K562 (cell line): ENCODE measurements at regions not wholly inside any gene's neighbourhood (a gene's known extent, or its start where the extent isn't known, plus 50 kb on each side); places are given as distances from the start of the nearest gene placed in this dataset.

Experiments
- ATAC-seq: fragments of 200-7000 bp; cut with Tn5 transposase; 3 replicates; pipeline ENCODE4 v1.9.1; 2020; ENCODE audit warnings: moderate library complexity
- BruUV-seq: library from RNA; stranded (reverse); fragments of 400-500 nt; replicated peaks from 2 replicates; lab custom pipeline; 2021; lab: Mats Ljungman, UMichigan
- CTCF ChIA-PET: fragments of 300-600 bp; formaldehyde crosslinking; extraction: SDS; loops from one replicate; lab custom pipeline; 2021; ENCODE audit warnings: low intra/inter-chr PET ratio; lab: Yijun Ruan, JAX
- POLR2A ChIA-PET: fragments of 300-600, 350-650 bp; sonication (Branson Sonifier 250); formaldehyde crosslinking; extraction: SDS; loops from one replicate; lab custom pipeline; 2021; ENCODE audit warnings: antibody characterized with exemption, inconsistent platforms; lab: Yijun Ruan, JAX
- DNase-seq, 4 experiments: peaks; one replicate each; pipeline versions ENCODE4 v3.0.0 to v3.0.0-alpha.2; 2011 to 2018; ENCODE audit warnings: low spot score in 3 of 4, mixed read lengths in 3 of 4; ENCODE audit errors: extremely low read depth in 1 of 4
- FAIRE-seq: peaks from 2 replicates; lab custom pipeline; 2011; peaks lifted over from hg19 to GRCh38; lab: Jason Lieb, UNC
- H2AFZ ChIP-seq: 2 replicates; pipeline ENCODE4 v1.6.0; 2011; ENCODE audit warnings: low read depth, low read length, control low read depth, inconsistent platforms
- H3K27ac ChIP-seq: fragments of 200-600 bp; 3 replicates; pipeline ENCODE4 v1.8.0; 2011; ENCODE audit warnings: low read depth, mild to moderate bottlenecking, control low read depth, inconsistent platforms, low read length, moderate library complexity, mixed read lengths; ENCODE audit errors: extremely low read depth
- H3K27me3 ChIP-seq, 2 experiments: fragments of 300-600 bp in 1 of 2; 2 replicates in 1 of 2; 3 replicates in 1 of 2; pipeline versions ENCODE4 v1.6.0 to v1.8.0; 2011; ENCODE audit warnings: inconsistent platforms in 2 of 2, low read length in 2 of 2, mild to moderate bottlenecking in 1 of 2, mixed read lengths in 1 of 2, moderate library complexity in 1 of 2; ENCODE audit not compliant: control insufficient read depth in 2 of 2, insufficient read depth in 2 of 2
- H3K36me3 ChIP-seq: fragments of 300-600 bp; 3 replicates; pipeline ENCODE4 v1.8.0; 2011; ENCODE audit warnings: mild to moderate bottlenecking, low read length, inconsistent platforms; ENCODE audit not compliant: control insufficient read depth, insufficient read depth
- H3K4me1 ChIP-seq, 2 experiments: fragments of 200-600 bp in 1 of 2; replicated peaks in 1 of 2; 2 replicates in 1 of 2; 3 replicates in 1 of 2; pipeline versions ENCODE4 v1.5.1 to v1.8.0; 2011; ENCODE audit warnings: inconsistent platforms in 2 of 2, low read length in 2 of 2, mild to moderate bottlenecking in 1 of 2, mixed read lengths in 1 of 2, moderate library complexity in 1 of 2; ENCODE audit not compliant: control insufficient read depth in 2 of 2, insufficient read depth in 2 of 2
- H3K4me2 ChIP-seq: 2 replicates; pipeline ENCODE4 v1.6.1; 2011; ENCODE audit warnings: low read length, control low read depth, inconsistent platforms, mixed read lengths; ENCODE audit not compliant: insufficient read depth
- H3K4me3 ChIP-seq: fragments of 200-600 bp; sonication (generic), shearing (Covaris generic); 2 replicates; pipeline ENCODE4 v1.5.1; 2016; ENCODE audit warnings: control low read depth, inconsistent platforms
- H3K79me2 ChIP-seq: fragments of 200-600 bp; 3 replicates; pipeline ENCODE4 v1.8.0; 2011; ENCODE audit warnings: low read length, inconsistent platforms; ENCODE audit not compliant: control insufficient read depth, insufficient read depth
- H3K9ac ChIP-seq, 2 experiments: 2 replicates each; pipeline versions ENCODE4 v1.6.0 to v1.6.1; 2011; ENCODE audit warnings: low read depth in 2 of 2, low read length in 2 of 2, control low read depth in 1 of 2, inconsistent platforms in 1 of 2, mild to moderate bottlenecking in 1 of 2, mixed read lengths in 1 of 2; ENCODE audit not compliant: insufficient read depth in 1 of 2
- H3K9me1 ChIP-seq: one replicate; pipeline ENCODE4 v1.6.0; 2011; ENCODE audit warnings: inconsistent platforms, mild to moderate bottlenecking, low read length, moderate library complexity; ENCODE audit not compliant: control insufficient read depth, insufficient read depth
- H3K9me3 ChIP-seq: replicated peaks from 2 replicates; pipeline ENCODE4 v1.5.1; 2011; ENCODE audit warnings: low read depth, low read length, inconsistent platforms; ENCODE audit not compliant: control insufficient read depth, insufficient read depth
- H4K20me1 ChIP-seq: replicated peaks from 2 replicates; pipeline ENCODE4 v1.6.1; 2011; ENCODE audit warnings: low read length, inconsistent platforms, mixed read lengths; ENCODE audit not compliant: control insufficient read depth, insufficient read depth
- CHCHD3 ChIP-seq: fragments of 250-450 bp; sonication (Bioruptor Pico); IDR thresholded peaks from 2 replicates; pipeline ENCODE4 v2.1.2; 2022; ENCODE audit warnings: mild to moderate bottlenecking
- DACH1 ChIP-seq: fragments of 450-650 bp; IDR thresholded peaks from 2 replicates; pipeline ENCODE4 v1.6.1; 2018; ENCODE audit not compliant: partially characterized antibody
- FOXK2 ChIP-seq, 2 experiments: fragments of 450-650 bp; IDR thresholded peaks in 1 of 2; conservative IDR thresholded peaks in 1 of 2; 2 replicates each; pipeline ENCODE4 v1.6.1; 2016; ENCODE audit warnings: low read depth in 2 of 2, mild to moderate bottlenecking in 1 of 2
- HDAC6 ChIP-seq: IDR thresholded peaks from 2 replicates; pipeline ENCODE4 v1.6.1; 2012; ENCODE audit warnings: low read depth, mild to moderate bottlenecking, control low read depth, inconsistent platforms, low read length, moderate library complexity
- HNRNPH1 ChIP-seq: fragments of 200-400 bp; formaldehyde crosslinking; optimal IDR thresholded peaks from 2 replicates; pipeline ENCODE3; 2017; ENCODE audit warnings: low read depth, mild to moderate bottlenecking, low read length, moderate library complexity
- KAT2B ChIP-seq: IDR thresholded peaks from one replicate; pipeline ENCODE4 v1.6.1; 2012; ENCODE audit warnings: low read depth, mild to moderate bottlenecking, control low read depth, inconsistent platforms, low read length, moderate library complexity
- MBD1 ChIP-seq: fragments of 250-450 bp; sonication (Bioruptor Pico); IDR thresholded peaks from 2 replicates; pipeline ENCODE4 v1.8.0; 2022; ENCODE audit warnings: inconsistent platforms
- PYGO2 ChIP-seq: fragments of 450-650 bp; IDR thresholded peaks from 2 replicates; pipeline ENCODE4 v1.6.1; 2016; ENCODE audit warnings: mild to moderate bottlenecking, missing genetic modification characterization, moderate library complexity, missing compliant biosample characterization
- ZFPM2 ChIP-seq: fragments of 250-450 bp; sonication (Bioruptor Pico); IDR thresholded peaks from 2 replicates; pipeline ENCODE4 v1.5.1; 2022; ENCODE audit warnings: mild to moderate bottlenecking
- ZNF77 ChIP-seq: fragments of 250-450 bp; sonication (Bioruptor Pico); IDR thresholded peaks from 2 replicates; pipeline ENCODE4 v1.5.0; 2020
- WGBS: fragments of 100-300 bp; shearing (Covaris generic); methylation state at CpG from one replicate; pipeline ENCODE4 v1.1.6; 2016; ENCODE audit warnings: low coverage, mixed read lengths; ENCODE audit not compliant: insufficient coverage; ENCODE audit errors: missing lambda C conversion rate; 5-methylcytosine and 5-hydroxymethylcytosine counted together
- in situ Hi-C: fragments of 300-500 bp; cut with MboI; formaldehyde crosslinking; loops from 4 replicates; pipeline ENCODE4 v1.15.0; 2018; ENCODE audit warnings: inconsistent platforms, mixed read lengths
- intact Hi-C: fragments of 100-400 bp; cut with micrococcal nuclease; formaldehyde crosslinking; loops from 2 replicates; pipeline ENCODE4 v1.14.2; 2022

DNA sequence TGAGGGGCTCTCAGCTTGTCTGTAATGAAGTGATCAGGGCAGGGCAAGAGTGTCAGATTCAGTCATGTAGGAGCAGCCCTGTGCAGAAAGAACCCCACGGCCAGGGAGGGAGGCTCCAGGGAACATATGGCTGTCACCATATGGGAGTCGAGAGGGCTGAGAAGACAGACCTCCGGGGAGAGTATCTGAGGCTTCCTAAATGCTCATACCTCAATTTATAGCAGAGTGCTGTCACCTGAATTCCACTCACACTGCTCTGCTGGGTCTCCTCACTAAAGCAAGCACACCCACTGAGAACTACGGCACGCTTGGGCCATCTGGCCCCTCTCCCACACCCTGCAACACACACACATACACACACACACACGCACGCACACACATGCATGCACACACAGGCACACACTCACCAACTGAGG, 92.3 kb upstream of the TJP1 start (continued):
- TF ChIP-seq MBD1, result no peak

DNA sequence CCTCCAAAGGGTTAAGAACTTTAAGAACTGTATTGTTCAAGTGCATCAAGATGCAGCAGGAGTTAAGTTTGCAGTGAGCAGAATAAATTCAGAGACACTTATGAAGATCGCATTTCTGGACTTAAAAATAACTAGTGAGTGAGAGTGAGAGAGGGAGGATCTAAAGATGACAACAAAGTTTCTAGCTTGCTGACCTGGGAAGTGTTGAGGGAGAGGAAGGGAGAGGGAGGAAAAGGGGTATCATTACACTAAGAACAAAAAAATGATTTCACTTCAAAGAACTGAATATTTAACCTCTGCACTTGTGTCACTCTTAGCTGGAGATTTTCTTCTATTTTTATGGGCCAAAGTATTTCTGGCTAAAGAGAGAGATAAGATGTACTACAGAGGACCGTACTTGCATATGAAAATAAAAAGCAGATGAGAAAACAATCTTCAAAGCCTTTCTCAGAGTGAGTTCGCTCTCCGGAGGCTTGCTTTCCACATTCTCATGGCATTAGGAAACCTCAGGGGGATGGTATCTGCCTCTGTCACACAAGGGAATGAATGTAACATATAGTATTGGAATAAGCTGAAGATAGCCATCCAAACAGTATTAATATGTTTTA, 91.4 kb upstream of the TJP1 start:
- H3K79me2 ChIP-seq, result no peaks in the 10 kb centered on the region
- no peak overlapping the region for H3K4me2 ChIP-seq
- FAIRE-seq (no peak), DNase-seq (no peak), ATAC-seq (no peak)
- in situ Hi-C loops (no loop called here), intact Hi-C loops (no loop called here)
- TF ChIP-seq HNRNPH1 (no peak), PYGO2 (tag) (no peak), HDAC6 (no peak), FOXK2 (conservative IDR thresholded peaks at IDR 0.05 in 1 of 2, IDR thresholded peaks at IDR 0.05 in 1 of 2; ENCODE audit: low read depth in 2 of 2) (no peak), CHCHD3 (CRISPR knock-in tag) (no peak), KAT2B (no peak), ZNF77 (CRISPR knock-in tag) (no peak), ZFPM2 (no peak), DACH1 (no peak)
- no peak overlapping the region for H3K9ac ChIP-seq
- no peaks in the 10 kb centered on the region for H3K36me3 ChIP-seq
- POLR2A ChIA-PET, result no interaction called here
- H3K27ac ChIP-seq, result no peak overlapping the region
- no peaks in the 10 kb centered on the region for H4K20me1 ChIP-seq
- WGBS, result 1% methylated on average over 4 of the region's 4 CpGs
- no peaks in the 10 kb centered on the region for H3K9me1 ChIP-seq
- no peaks in the 10 kb centered on the region for H3K9me3 ChIP-seq
- H3K4me3 ChIP-seq, result no peak overlapping the region
- H3K4me1 ChIP-seq, result no peaks in the 10 kb centered on the region
- CTCF ChIA-PET, result no interaction called here
- no TSS peak for BruUV-seq
- H3K27me3 ChIP-seq, result peaks cover 4 to 6% of the 10 kb centered on the region in 2 experiments; a peak in 3 of 5 replicates
- H2AFZ ChIP-seq, result no peak overlapping the region
